ENCODE measurements at regions not wholly inside any gene's neighbourhood (a gene's known extent, or its start where the extent isn't known, plus 50 kb on each side); places are given as distances from the start of the nearest gene placed in this dataset.

DNA sequence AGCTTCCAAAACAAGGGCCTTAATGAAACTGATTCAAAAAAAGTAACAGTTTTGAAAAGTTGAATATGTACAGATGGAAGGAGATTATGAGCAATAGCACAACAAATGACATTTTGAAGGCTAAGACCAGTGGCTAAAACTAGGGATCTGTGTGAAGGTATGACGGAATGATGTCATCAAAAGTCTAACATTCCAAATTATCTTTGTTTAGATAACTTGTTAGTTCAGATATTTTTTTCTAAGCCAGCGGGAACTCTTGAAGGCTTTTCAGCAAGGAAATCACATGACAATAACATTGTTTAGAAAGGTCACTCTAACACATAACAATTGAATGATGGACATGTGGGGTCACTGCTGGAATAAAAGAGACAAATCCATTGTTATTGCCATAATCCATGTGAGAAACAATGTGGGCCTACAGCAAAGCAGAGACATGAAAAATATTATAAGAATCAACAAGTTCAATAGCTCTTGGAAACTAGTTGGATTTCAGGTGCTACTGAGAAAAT, 260.5 kb downstream of the CASP12 start:
- no peaks in the 10 kb centered on the region for H3K36me3 ChIP-seq (replicated peaks in 1 of 2; ENCODE audit: control insufficient read depth in 1 of 2, insufficient read depth in 2 of 2, low read length in 2 of 2)
- no peak overlapping the region for H3K9ac ChIP-seq (ENCODE audit: insufficient read depth, low read length, poor library complexity, severe bottlenecking)
- Mint-ChIP-seq H3K36me3 (no peaks in the 10 kb centered on the region), H3K9me3 (peaks cover 0 to 4% (median 0%) of the 10 kb centered on the region in 7 donors), H3K27ac (peak overlapping the region in 1 of 7 donors; percentile 45), H3K27me3 (ENCODE audit: low read depth in 3 of 3) (no peaks in the 10 kb centered on the region), H3K4me1 (peaks cover 10% of the 10 kb centered on the region), H3K4me3 (no peak overlapping the region)
- H3K27ac ChIP-seq (ENCODE audit: low read depth in 1 of 2, low read length in 2 of 2) = no peak overlapping the region
- H3K4me1 ChIP-seq (ENCODE audit: control insufficient read depth in 1 of 2, insufficient read depth in 2 of 2, low read length in 2 of 2) = peaks cover 4 to 9% of the 10 kb centered on the region in 2 donors
- no peaks in the 10 kb centered on the region for H4K20me1 ChIP-seq (ENCODE audit: insufficient read depth, low read length)
- TF ChIP-seq, protein P1, sequence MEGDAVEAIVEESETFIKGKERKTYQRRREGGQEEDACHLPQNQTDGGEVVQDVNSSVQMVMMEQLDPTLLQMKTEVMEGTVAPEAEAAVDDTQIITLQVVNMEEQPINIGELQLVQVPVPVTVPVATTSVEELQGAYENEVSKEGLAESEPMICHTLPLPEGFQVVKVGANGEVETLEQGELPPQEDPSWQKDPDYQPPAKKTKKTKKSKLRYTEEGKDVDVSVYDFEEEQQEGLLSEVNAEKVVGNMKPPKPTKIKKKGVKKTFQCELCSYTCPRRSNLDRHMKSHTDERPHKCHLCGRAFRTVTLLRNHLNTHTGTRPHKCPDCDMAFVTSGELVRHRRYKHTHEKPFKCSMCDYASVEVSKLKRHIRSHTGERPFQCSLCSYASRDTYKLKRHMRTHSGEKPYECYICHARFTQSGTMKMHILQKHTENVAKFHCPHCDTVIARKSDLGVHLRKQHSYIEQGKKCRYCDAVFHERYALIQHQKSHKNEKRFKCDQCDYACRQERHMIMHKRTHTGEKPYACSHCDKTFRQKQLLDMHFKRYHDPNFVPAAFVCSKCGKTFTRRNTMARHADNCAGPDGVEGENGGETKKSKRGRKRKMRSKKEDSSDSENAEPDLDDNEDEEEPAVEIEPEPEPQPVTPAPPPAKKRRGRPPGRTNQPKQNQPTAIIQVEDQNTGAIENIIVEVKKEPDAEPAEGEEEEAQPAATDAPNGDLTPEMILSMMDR (IDR thresholded peaks at IDR 0.05) = no peak
- no peaks in the 10 kb centered on the region for H3K79me2 ChIP-seq (ENCODE audit: insufficient read depth, low read length)
- intact Hi-C loops (cut with micrococcal nuclease) = no loop called here
- no peak overlapping the region for H2AFZ ChIP-seq (ENCODE audit: insufficient read depth, low read depth, low read length, poor library complexity, severe bottlenecking)
- no peaks in the 10 kb centered on the region for H3K27me3 ChIP-seq (ENCODE audit: control insufficient read depth in 2 of 2, insufficient read depth in 2 of 2, low read length in 2 of 2)
- no CpG with 5 or more reads among the region's 2 CpGs for WGBS (ENCODE audit: insufficient coverage)
- H3K9me3 ChIP-seq (replicated peaks in 1 of 2; ENCODE audit: control insufficient read depth in 1 of 2, insufficient read depth in 1 of 2, low read length in 2 of 2) = no peaks in the 10 kb centered on the region
- no peak for DNase-seq
- no peak overlapping the region for H3K4me3 ChIP-seq (replicated peaks in 1 of 3; ENCODE audit: low read depth in 2 of 3, low read length in 3 of 3)
- no peak overlapping the region for H3K4me2 ChIP-seq (replicated peaks; ENCODE audit: extremely low read depth, low read length, poor library complexity, severe bottlenecking)

DNA sequence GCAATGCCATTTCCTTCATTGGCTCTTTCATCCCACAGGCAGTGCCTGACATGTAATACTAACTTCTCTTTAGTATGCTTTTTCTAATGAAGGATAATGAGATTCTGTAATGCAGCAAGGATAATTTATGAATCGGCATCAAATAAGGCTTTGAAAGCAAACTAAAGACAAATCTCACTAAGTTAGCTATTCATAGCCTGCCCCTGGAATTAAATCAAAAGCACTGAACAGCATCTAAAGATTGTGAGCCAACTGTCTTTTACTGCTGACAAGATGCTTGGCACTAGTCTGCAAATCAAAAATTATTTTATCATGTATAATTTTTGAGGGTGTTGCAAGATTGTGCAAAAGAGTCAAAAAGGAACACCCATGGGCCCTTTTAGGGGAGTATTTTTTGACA, 265.0 kb downstream of the CASP12 start:
- no peaks in the 10 kb centered on the region for H3K36me3 ChIP-seq (replicated peaks in 1 of 2; ENCODE audit: control insufficient read depth in 1 of 2, insufficient read depth in 2 of 2, low read length in 2 of 2)
- no CpG with 5 or more reads among the region's 1 CpG for WGBS (ENCODE audit: insufficient coverage)
- peaks cover 0 to 2% (median 0%) of the 10 kb centered on the region in 7 donors for H3K9me3 Mint-ChIP-seq
- no peak overlapping the region for H2AFZ ChIP-seq (ENCODE audit: insufficient read depth, low read depth, low read length, poor library complexity, severe bottlenecking)
- H3K36me3 Mint-ChIP-seq = no peaks in the 10 kb centered on the region
- H4K20me1 ChIP-seq (ENCODE audit: insufficient read depth, low read length) = no peaks in the 10 kb centered on the region
- no peaks in the 10 kb centered on the region for H3K27me3 Mint-ChIP-seq (ENCODE audit: low read depth in 3 of 3)
- H3K27ac ChIP-seq (ENCODE audit: low read depth in 1 of 2, low read length in 2 of 2) = no peak overlapping the region
- H3K27me3 ChIP-seq (ENCODE audit: control insufficient read depth in 2 of 2, insufficient read depth in 2 of 2, low read length in 2 of 2) = no peaks in the 10 kb centered on the region
- intact Hi-C loops (cut with micrococcal nuclease) = no loop called here
- no peaks in the 10 kb centered on the region for H3K9me3 ChIP-seq (replicated peaks in 1 of 2; ENCODE audit: control insufficient read depth in 1 of 2, insufficient read depth in 1 of 2, low read length in 2 of 2)
- peaks cover 10% of the 10 kb centered on the region for H3K4me1 Mint-ChIP-seq
- no peak for DNase-seq
- no peak overlapping the region for H3K4me3 Mint-ChIP-seq
- TF ChIP-seq, protein P1 (IDR thresholded peaks at IDR 0.05) = no peak
- H3K27ac Mint-ChIP-seq = no peak overlapping the region
- no peaks in the 10 kb centered on the region for H3K79me2 ChIP-seq (ENCODE audit: insufficient read depth, low read length)
- H3K4me3 ChIP-seq (replicated peaks in 1 of 3; ENCODE audit: low read depth in 2 of 3, low read length in 3 of 3) = no peak overlapping the region
- H3K4me1 ChIP-seq (ENCODE audit: control insufficient read depth in 1 of 2, insufficient read depth in 2 of 2, low read length in 2 of 2) = peaks cover 4 to 9% of the 10 kb centered on the region in 2 donors
- no peak overlapping the region for H3K9ac ChIP-seq (ENCODE audit: insufficient read depth, low read length, poor library complexity, severe bottlenecking)
- H3K4me2 ChIP-seq (replicated peaks; ENCODE audit: extremely low read depth, low read length, poor library complexity, severe bottlenecking) = no peak overlapping the region

Data from CD14-positive monocyte (primary cell).